Lung (tissue), 11 donors: ENCODE measurements at regions not wholly inside any gene's neighbourhood (a gene's known extent, or its start where the extent isn't known, plus 50 kb on each side); places are given as distances from the start of the nearest gene placed in this dataset.

Source experiments
- ATAC-seq: fragments of 200-7000 bp; cut with Tn5 transposase; one replicate; pipeline ENCODE4 v1.9.1; 2020; ENCODE audit warnings: moderate number of reproducible peaks; ENCODE audit not compliant: insufficient read depth, low FRiP score
- DNase-seq, 3 donors: peaks; one replicate each; pipeline ENCODE4 v3.0.0-alpha.2; 2013 to 2017
- H3K27ac ChIP-seq, 2 donors: one replicate each; pipeline ENCODE4 v1.5.1; 2013; ENCODE audit warnings: mild to moderate bottlenecking in 2 of 2, moderate library complexity in 2 of 2, control low read depth in 1 of 2, inconsistent platforms in 1 of 2, low read depth in 1 of 2, low read length in 1 of 2
- H3K27me3 ChIP-seq, 3 donors: one replicate each; pipeline ENCODE4 v1.5.1; 2013; ENCODE audit warnings: low read length in 2 of 3; ENCODE audit not compliant: control insufficient read depth in 3 of 3, insufficient read depth in 3 of 3
- H3K36me3 ChIP-seq, 4 donors: one replicate each; pipeline ENCODE4 v1.5.1; 2013; ENCODE audit warnings: low read length in 4 of 4, mild to moderate bottlenecking in 1 of 4, moderate library complexity in 1 of 4; ENCODE audit not compliant: control insufficient read depth in 4 of 4, insufficient read depth in 4 of 4
- H3K4me1 ChIP-seq, 5 donors: one replicate each; pipeline ENCODE4 v1.5.1; 2013; ENCODE audit warnings: low read length in 5 of 5, mild to moderate bottlenecking in 2 of 5, moderate library complexity in 1 of 5; ENCODE audit not compliant: control insufficient read depth in 5 of 5, insufficient read depth in 5 of 5
- H3K4me3 ChIP-seq: one replicate; pipeline ENCODE4 v1.5.1; 2013; ENCODE audit warnings: mild to moderate bottlenecking, control low read depth, moderate library complexity
- H3K9ac ChIP-seq, 2 donors: one replicate each; pipeline ENCODE4 v1.5.1; 2013; ENCODE audit warnings: low read length in 2 of 2, control low read depth in 1 of 2; ENCODE audit not compliant: insufficient read depth in 1 of 2
- H3K9me3 ChIP-seq, 4 donors: one replicate each; pipeline ENCODE4 v1.5.1; 2013; ENCODE audit warnings: low read length in 3 of 4, mild to moderate bottlenecking in 1 of 4, moderate library complexity in 1 of 4; ENCODE audit not compliant: control insufficient read depth in 4 of 4, insufficient read depth in 3 of 4
- CTCF ChIP-seq: IDR thresholded peaks from 2 replicates; pipeline ENCODE4 v1.5.1; 2012; ENCODE audit warnings: mild to moderate bottlenecking; ENCODE audit errors: control extremely low read depth, extremely low read depth
- WGBS, 2 donors: extraction: QIAGEN DNeasy Blood & Tissue Kit; methylation state at CpG; one replicate each; pipeline ENCODE4 v1.1.7; 2013; 5-methylcytosine and 5-hydroxymethylcytosine counted together
- donor health status: control.
- donor health status: control.
- donor health status: Bipolar disorder and iron deficiency.
- donor health status: healthy.
- donor health status: DM: yes; HTN: yes; CAD: no.

GRCh38 chr12:19997656-19998400, 370.5 kb upstream of the PDE3A start:
- no peak for TF ChIP-seq CTCF
- no peak for ATAC-seq
- no peaks in the 10 kb centered on the region for H3K9me3 ChIP-seq
- DNase-seq: no peak
- no peaks in the 10 kb centered on the region for H3K36me3 ChIP-seq
- no peaks in the 10 kb centered on the region for H3K27me3 ChIP-seq
- H3K27ac ChIP-seq: peak overlapping the region in 1 of 2 donors; percentile 16
- peaks cover 0 to 11% (median 0%) of the 10 kb centered on the region in 5 donors for H3K4me1 ChIP-seq
- WGBS, 2 donors: 86 to 87% methylated on average over 3 of the region's 3 CpGs
- no peak overlapping the region for H3K9ac ChIP-seq
- no peak overlapping the region for H3K4me3 ChIP-seq

GRCh38 chr12:19998411-19998810, 369.9 kb upstream of the PDE3A start:
- Histone ChIP-seq H3K27ac (peak overlapping the region in 1 of 2 donors; percentile 16), H3K4me1 (peaks cover 0 to 11% (median 0%) of the 10 kb centered on the region in 5 donors), H3K27me3 (no peaks in the 10 kb centered on the region), H3K4me3 (no peak overlapping the region), H3K9me3 (no peaks in the 10 kb centered on the region), H3K9ac (no peak overlapping the region), H3K36me3 (no peaks in the 10 kb centered on the region)
- 77 to 88% methylated on average over 1 of the region's 1 CpG for WGBS, 2 donors
- ATAC-seq: no peak
- DNase-seq: no peak
- TF ChIP-seq CTCF: no peak

GRCh38 chr12:19998961-19999804, 369.2 kb upstream of the PDE3A start:
- Histone ChIP-seq H3K9me3 (no peaks in the 10 kb centered on the region), H3K27me3 (no peaks in the 10 kb centered on the region), H3K4me1 (peaks cover 0 to 11% (median 0%) of the 10 kb centered on the region in 5 donors), H3K4me3 (no peak overlapping the region), H3K27ac (peak overlapping the region in 1 of 2 donors; percentile 77), H3K36me3 (no peaks in the 10 kb centered on the region), H3K9ac (no peak overlapping the region)
- ATAC-seq: no peak
- no peak for TF ChIP-seq CTCF
- 74 to 83% methylated on average over 5 of the region's 5 CpGs for WGBS, 2 donors
- DNase-seq: no peak
